ENCODE measurements at regions not wholly inside any gene's neighbourhood (a gene's known extent, or its start where the extent isn't known, plus 50 kb on each side); places are given as distances from the start of the nearest gene placed in this dataset.

DNA sequence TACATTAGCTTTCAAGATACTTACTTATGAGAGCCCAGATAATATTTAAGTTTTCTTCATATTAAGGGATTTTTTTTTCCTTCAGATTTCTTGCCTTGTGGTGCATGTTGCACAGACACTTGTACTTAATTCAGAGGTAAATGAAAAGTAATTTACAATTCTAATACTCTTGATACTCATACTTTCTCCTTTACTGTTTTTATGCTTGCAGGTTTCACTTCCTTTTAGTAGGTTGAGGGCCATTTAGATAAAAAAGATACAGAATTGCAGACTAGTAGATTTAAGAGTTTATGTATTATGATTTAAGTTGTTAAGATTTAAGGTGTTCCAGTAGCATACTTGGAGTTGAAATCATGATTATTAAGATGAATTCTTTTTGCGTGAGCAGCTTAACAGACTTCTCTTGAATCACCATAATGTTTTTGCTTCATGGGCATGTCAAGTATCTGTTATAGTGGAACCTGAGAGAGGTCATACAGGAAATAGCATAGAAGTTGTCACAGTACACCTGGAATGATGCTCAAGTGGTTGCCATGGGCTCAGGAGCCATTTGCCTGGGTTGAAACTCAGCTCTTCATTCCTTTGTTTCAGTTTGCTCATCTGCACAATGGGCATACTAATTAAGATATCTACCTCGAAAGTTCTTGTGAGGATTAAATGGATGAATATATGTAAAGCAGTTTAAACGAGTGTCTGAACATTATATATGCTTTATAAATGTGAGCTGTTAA, 174.8 kb upstream of the PRPS1L1 start:
- no peak for DNase-seq

- DNase-seq: no peak
Observed at GRCh38 chr7:18206331-18206730, 178.7 kb upstream of the PRPS1L1 start.

GRCh38 chr7:18208921-18209320, 181.3 kb upstream of the PRPS1L1 start:
- no peak for DNase-seq

- no peak for DNase-seq
Observed at GRCh38 chr7:18210377-18210776, 182.7 kb upstream of the PRPS1L1 start.

GRCh38 chr7:18210788-18211187, 183.1 kb upstream of the PRPS1L1 start:
- no peak for DNase-seq

DNA sequence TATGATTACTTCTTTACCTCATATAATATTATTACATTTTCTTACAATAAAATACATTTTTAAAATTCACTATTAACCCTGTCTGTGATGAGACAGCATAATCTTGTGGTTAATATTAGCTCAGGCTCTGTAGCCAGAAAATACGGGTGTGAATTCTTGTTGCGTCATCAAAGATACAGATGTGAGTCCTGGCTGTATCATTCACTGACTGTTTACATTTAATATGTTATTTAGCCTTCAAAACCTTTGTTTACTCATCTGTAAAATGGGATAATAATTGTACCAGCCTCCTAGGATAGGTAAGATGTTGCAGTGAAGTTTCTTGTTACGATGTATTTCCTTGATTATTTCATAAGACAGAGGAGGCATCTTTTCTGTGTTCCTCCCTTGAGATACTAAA, 184.7 kb upstream of the PRPS1L1 start:
- no peak for DNase-seq

- DNase-seq: no peak
Observed at GRCh38 chr7:18212758-18213157, 185.1 kb upstream of the PRPS1L1 start.

GRCh38 chr7:18213652-18214051, 186.0 kb upstream of the PRPS1L1 start:
- DNase-seq: no peak

GRCh38 chr7:18216270-18216669, 188.6 kb upstream of the PRPS1L1 start:
- no peak for DNase-seq

GRCh38 chr7:18221377-18222293, 194.0 kb upstream of the PRPS1L1 start:
- DNase-seq: no peak

GRCh38 chr7:18222636-18223035, 195.0 kb upstream of the PRPS1L1 start:
- no peak for DNase-seq

DNA sequence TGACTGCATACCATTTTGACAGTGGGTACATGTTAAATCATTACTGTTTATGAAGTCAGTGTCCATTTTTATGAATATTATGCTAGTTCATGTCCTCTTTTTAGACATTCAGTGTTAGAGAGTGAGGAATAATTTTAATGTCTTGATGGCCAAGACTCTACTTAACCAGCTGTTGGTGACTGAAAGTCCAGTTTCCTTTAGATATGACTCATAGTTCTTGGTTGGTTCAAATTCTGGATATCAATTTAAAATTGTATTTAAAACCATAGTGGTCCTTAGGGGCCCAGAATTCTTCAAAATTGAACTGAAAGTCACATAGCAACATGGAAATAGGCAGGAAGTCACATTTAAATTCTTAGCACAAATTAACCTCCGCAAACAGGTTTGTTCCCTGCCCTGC, 196.5 kb upstream of the PRPS1L1 start:
- DNase-seq: no peak

DNA sequence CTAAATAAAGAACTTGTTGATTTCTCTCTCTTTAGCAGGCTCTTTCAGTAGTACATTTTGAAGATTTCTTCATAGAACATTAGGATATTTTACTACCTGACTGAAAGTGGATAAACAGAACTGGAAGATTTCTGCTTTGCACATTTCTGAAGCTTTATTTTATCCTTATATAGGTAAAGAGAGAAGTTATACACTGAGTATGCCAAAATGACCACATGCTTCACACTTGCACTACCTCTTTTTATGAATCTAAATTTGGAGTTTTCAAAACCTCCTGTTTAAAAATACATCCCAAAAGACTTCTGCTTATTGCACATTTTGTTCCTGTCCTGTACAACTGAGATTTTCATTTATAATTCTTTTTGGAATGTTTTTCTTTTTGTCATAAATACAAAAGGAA, 197.4 kb upstream of the PRPS1L1 start:
- DNase-seq: no peak

- no peak for DNase-seq
Observed at GRCh38 chr7:18226598-18226997, 199.0 kb upstream of the PRPS1L1 start.

GRCh38 chr7:18228686-18229085, 201.0 kb upstream of the PRPS1L1 start:
- no peak for DNase-seq

GRCh38 chr7:18230271-18230670, 202.6 kb upstream of the PRPS1L1 start:
- DNase-seq: no peak

- DNase-seq: no peak
Observed at GRCh38 chr7:18231854-18232253, 204.2 kb upstream of the PRPS1L1 start.

- no peak for DNase-seq
Observed at GRCh38 chr7:18234519-18234918, 206.9 kb upstream of the PRPS1L1 start.

DNA sequence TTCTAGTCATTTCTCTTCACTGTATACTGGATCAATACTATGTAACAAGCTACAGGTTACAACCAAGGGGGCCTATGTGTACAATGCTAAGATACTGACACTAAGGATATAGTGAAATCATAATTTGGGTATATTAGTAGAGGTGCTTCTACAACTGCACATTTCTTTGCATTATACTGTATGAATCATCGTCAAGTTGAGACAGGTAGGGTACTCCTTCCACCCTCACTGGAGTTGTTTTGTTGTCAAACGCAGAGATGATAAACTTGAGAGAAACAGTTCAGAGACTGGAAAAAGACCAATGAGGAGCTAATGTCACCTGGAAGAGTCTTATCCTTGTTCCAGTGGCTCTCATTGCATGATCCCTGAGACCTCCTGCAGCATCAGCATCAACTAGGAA, 208.2 kb upstream of the PRPS1L1 start:
- no peak for DNase-seq

- no peak for DNase-seq
Observed at GRCh38 chr7:18239212-18239611, 211.6 kb upstream of the PRPS1L1 start.

- no peak for DNase-seq
Observed at GRCh38 chr7:18241543-18242231, 214.0 kb upstream of the PRPS1L1 start.

DNA sequence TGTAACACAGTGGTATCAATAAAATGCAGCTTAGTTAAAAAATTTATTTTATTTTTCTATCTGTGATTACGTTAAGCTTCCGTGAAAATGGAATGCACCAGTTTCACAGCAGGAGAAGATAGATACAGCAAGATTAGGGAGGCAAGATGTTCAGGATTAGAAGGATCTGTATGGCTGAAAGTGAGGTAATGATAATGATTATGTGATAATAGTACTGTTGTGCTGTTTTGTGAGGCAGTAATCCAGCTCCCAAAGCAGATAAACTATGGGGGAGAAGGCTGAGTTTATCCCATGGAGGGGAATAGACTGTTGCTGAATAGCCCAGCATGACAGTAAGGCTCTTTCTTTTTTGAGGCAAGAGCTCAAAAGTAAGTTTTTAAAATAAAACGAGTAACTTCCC, 216.1 kb upstream of the PRPS1L1 start:
- no peak for DNase-seq

- DNase-seq: no peak
Observed at GRCh38 chr7:18250133-18250532, 222.5 kb upstream of the PRPS1L1 start.

- no peak for DNase-seq
Observed at GRCh38 chr7:18257711-18258110, 230.1 kb upstream of the PRPS1L1 start.
